Gastrocnemius medialis (tissue), 4 donors: ENCODE measurements at regions not wholly inside any gene's neighbourhood (a gene's known extent, or its start where the extent isn't known, plus 50 kb on each side); places are given as distances from the start of the nearest gene placed in this dataset.

Source experiments
- ATAC-seq, 2 donors: fragments of 150-250 bp; one replicate each; pipeline ENCODE4 v1.9.1; 2016
- DNase-seq, 2 donors: peaks; one replicate each; pipeline ENCODE4 v3.0.0-alpha.2; 2019
- H3K27ac ChIP-seq, 4 donors: fragments of 200-600 bp; sonication (generic); 1 replicate in 1 of 4; 2 replicates in 3 of 4; pipeline ENCODE4 v1.5.1; 2016 to 2018; ENCODE audit warnings: mild to moderate bottlenecking in 2 of 4, moderate library complexity in 1 of 4
- H3K27me3 ChIP-seq, 3 donors: fragments of 200-600 bp; sonication (generic) in 2 of 3; 1 replicate in 1 of 3; 2 replicates in 2 of 3; pipeline versions ENCODE4 v1.5.1 to v1.6.0; 2016 to 2019; ENCODE audit warnings: mild to moderate bottlenecking in 1 of 3, moderate library complexity in 1 of 3
- H3K36me3 ChIP-seq, 2 donors: fragments of 200-600 bp; sonication (generic) in 1 of 2; one replicate each; pipeline ENCODE4 v1.5.1; 2017 to 2018
- H3K4me1 ChIP-seq, 2 donors: fragments of 200-600 bp; sonication (generic) in 1 of 2; one replicate each; pipeline ENCODE4 v1.5.1; 2016 to 2017; ENCODE audit warnings: mild to moderate bottlenecking in 2 of 2
- H3K4me3 ChIP-seq, 4 donors: fragments of 200-600 bp; sonication (generic) in 3 of 4; 1 replicate in 1 of 4; 2 replicates in 3 of 4; pipeline ENCODE4 v1.5.1; 2016 to 2019; ENCODE audit warnings: mild to moderate bottlenecking in 2 of 4
- H3K9me3 ChIP-seq, 3 donors: fragments of 200-600 bp; sonication (generic) in 2 of 3; 1 replicate in 1 of 3; 2 replicates in 2 of 3; pipeline ENCODE4 v1.5.1; 2016 to 2019
- POLR2A ChIP-seq, 2 donors: fragments of 450-650 bp; IDR thresholded peaks; one replicate each; pipeline ENCODE4 v1.6.1; 2017; ENCODE audit warnings: antibody characterized with exemption in 2 of 2, mild to moderate bottlenecking in 2 of 2, moderate library complexity in 2 of 2
- in situ Hi-C, 4 donors: fragments of 200-750 bp; cut with MboI; loops; one replicate each; pipeline versions ENCODE4 v1.15.0 to v1.8.0; 2017; ENCODE audit warnings: low sequenced_read_pairs in 4 of 4
- intact Hi-C: fragments of 100-400 bp; cut with DNase I; formaldehyde crosslinking; loops from one replicate; pipeline ENCODE4 v1.15.1; 2023; ENCODE audit warnings: low total_unique reads
- TF ChIP-seq, protein P1 (sequence below), 5 experiments: fragments of 450-650 bp in 3 of 5; fragments of 200-600 bp in 2 of 5; sonication (generic) in 2 of 5; IDR thresholded peaks in 4 of 5; conservative IDR thresholded peaks in 1 of 5; 1 replicate in 4 of 5; 2 replicates in 1 of 5; pipeline ENCODE4 v1.5.1; 2016 to 2019; ENCODE audit warnings: antibody characterized with exemption in 5 of 5, mild to moderate bottlenecking in 3 of 5, moderate library complexity in 3 of 5

DNA sequence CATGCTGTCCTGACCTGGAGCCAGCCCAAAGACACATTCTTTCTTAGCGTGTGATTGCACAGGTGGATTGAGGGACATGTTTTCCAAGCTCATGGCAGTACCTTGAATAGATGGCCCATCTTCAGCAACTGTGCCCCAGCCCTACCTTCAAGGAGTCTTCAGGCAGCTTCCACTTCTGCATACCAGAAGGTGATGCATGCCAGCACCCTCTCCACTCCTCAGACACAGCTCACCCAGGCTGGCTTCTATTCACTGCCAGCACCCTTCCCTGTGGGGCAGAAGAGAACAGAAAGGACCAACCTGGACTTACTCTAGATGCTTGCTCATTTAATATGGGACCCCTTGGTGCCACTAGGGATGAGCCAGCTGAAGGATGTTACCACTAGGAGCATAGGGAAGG lies 466.4 kb upstream of the ISX start:
- no peaks in the 10 kb centered on the region for H3K4me1 ChIP-seq

DNA sequence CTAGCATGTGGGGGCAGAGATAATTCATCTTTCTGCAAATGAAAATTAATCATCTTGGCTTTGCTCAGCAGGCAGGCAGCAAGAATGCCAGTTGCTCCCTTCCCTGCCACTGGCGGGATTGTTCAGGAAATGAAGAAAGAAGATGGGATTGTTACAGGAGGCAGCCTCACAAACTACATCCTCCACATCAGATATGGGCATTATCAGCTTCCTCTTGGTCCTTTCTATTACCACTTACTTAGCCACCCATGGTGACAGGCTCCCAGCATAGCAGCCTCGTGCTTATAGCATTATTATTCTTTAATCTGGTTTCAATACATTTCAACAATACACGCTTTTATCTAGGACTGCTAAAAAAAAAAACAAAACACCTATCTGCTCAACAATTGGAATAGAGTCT lies 461.6 kb upstream of the ISX start:
- intact Hi-C loops: no loop called here
- no peak overlapping the region for H3K4me3 ChIP-seq
- no peaks in the 10 kb centered on the region for H3K36me3 ChIP-seq
- ATAC-seq (no peak), DNase-seq (no peak)
- in situ Hi-C loops: no loop called here
- H3K9me3 ChIP-seq: no peaks in the 10 kb centered on the region
- TF ChIP-seq, protein P1, sequence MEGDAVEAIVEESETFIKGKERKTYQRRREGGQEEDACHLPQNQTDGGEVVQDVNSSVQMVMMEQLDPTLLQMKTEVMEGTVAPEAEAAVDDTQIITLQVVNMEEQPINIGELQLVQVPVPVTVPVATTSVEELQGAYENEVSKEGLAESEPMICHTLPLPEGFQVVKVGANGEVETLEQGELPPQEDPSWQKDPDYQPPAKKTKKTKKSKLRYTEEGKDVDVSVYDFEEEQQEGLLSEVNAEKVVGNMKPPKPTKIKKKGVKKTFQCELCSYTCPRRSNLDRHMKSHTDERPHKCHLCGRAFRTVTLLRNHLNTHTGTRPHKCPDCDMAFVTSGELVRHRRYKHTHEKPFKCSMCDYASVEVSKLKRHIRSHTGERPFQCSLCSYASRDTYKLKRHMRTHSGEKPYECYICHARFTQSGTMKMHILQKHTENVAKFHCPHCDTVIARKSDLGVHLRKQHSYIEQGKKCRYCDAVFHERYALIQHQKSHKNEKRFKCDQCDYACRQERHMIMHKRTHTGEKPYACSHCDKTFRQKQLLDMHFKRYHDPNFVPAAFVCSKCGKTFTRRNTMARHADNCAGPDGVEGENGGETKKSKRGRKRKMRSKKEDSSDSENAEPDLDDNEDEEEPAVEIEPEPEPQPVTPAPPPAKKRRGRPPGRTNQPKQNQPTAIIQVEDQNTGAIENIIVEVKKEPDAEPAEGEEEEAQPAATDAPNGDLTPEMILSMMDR (IDR thresholded peaks at IDR 0.05 in 4 of 5, conservative IDR thresholded peaks at IDR 0.05 in 1 of 5): no peak
- no peak for TF ChIP-seq POLR2A (IDR thresholded peaks at IDR 0.05)
- H3K27me3 ChIP-seq: no peaks in the 10 kb centered on the region
- no peak overlapping the region for H3K27ac ChIP-seq
- H3K4me1 ChIP-seq: no peaks in the 10 kb centered on the region

More for the DNA sequence above, 466.4 kb upstream of the ISX start:
- Histone ChIP-seq H3K9me3 (no peaks in the 10 kb centered on the region), H3K36me3 (no peaks in the 10 kb centered on the region), H3K27me3 (no peaks in the 10 kb centered on the region), H3K4me3 (no peak overlapping the region), H3K27ac (no peak overlapping the region)
- DNase-seq: no peak
- TF ChIP-seq POLR2A (IDR thresholded peaks at IDR 0.05): no peak
- TF ChIP-seq, protein P1 (IDR thresholded peaks at IDR 0.05 in 4 of 5, conservative IDR thresholded peaks at IDR 0.05 in 1 of 5): no peak
- intact Hi-C loops: no loop called here
- in situ Hi-C loops: no loop called here
- no peak for ATAC-seq

DNA sequence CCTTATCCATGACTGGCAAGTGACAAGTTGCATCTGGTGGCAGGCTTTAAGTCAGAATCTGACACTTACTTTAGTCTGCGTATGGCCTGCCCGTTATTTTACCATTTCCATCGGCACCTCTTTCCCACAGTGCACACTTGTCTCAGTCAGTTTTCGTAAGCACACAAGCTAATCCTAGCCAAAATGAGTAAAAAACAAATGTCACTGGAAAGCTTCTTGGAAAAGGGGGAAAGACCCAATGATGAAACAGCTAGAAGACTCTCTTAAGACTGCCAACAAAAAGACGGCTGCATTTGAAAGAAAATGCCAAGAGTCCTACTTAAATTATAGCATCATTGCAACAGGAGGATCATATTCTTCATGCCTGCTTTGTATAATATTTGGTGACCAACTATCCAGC lies 457.9 kb upstream of the ISX start:
- H3K4me3 ChIP-seq: no peak overlapping the region
- H3K27ac ChIP-seq: no peak overlapping the region
- DNase-seq (no peak), ATAC-seq (no peak)
- no peak for TF ChIP-seq POLR2A (IDR thresholded peaks at IDR 0.05)
- H3K9me3 ChIP-seq: no peaks in the 10 kb centered on the region
- in situ Hi-C loops (no loop called here), intact Hi-C loops (no loop called here)
- no peaks in the 10 kb centered on the region for H3K27me3 ChIP-seq
- no peaks in the 10 kb centered on the region for H3K36me3 ChIP-seq
- no peaks in the 10 kb centered on the region for H3K4me1 ChIP-seq

DNA sequence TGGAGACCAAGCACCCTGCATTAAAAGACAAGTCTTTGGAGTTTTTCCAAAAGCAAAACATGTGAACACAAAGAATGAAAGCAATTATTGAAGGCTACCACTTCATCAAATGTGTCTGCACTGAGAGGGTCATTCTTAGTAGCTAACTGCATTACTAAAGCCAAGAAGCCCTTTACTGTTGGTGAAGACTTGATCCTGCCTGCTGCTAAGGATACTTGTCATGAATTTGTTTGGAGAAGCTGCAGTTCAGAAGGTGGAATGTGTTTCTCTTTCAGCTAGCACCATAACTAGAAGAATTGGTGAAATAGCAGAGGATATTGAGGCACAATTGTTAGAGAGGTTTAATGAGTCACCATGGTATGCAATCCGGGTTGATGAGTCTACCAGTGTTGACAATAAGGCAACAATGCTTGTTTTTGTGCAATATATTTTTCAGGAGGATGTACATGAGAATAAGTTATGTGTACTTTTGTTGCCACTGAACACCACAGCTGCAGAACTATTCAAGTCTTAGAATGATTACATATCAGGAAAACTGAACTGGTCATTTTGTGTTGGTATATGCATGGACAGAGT lies 457.3 kb upstream of the ISX start:
- TF ChIP-seq POLR2A (IDR thresholded peaks at IDR 0.05): no peak
- TF ChIP-seq, protein P1 (IDR thresholded peaks at IDR 0.05 in 4 of 5, conservative IDR thresholded peaks at IDR 0.05 in 1 of 5): no peak
- no peaks in the 10 kb centered on the region for H3K9me3 ChIP-seq
- in situ Hi-C loops: no loop called here

DNA sequence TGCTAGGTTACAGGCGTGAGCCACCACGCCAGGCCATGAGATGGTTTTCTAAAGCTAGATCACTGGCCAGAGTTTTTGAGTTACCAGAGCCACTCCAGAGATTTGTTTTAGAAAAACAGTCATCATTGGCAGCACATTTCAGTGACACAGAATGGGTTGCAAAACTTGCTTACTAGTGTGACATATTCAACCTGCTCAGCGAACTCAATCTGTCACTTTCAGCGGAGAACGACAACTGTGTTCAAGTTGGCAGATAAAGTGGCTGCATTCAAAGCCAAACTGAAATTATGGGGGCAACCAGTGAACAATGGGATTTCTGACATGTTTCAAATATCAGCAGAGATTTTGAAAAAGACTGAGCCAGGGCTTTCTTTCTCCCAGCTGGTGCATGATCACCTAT lies 456.3 kb upstream of the ISX start:
- in situ Hi-C loops: no loop called here
- TF ChIP-seq, protein P1 (IDR thresholded peaks at IDR 0.05 in 4 of 5, conservative IDR thresholded peaks at IDR 0.05 in 1 of 5): no peak
- H3K4me3 ChIP-seq: no peak overlapping the region
- no peaks in the 10 kb centered on the region for H3K27me3 ChIP-seq
- DNase-seq (no peak), ATAC-seq (no peak)
- H3K9me3 ChIP-seq: no peaks in the 10 kb centered on the region
- H3K36me3 ChIP-seq: no peaks in the 10 kb centered on the region
- no peak overlapping the region for H3K27ac ChIP-seq
- intact Hi-C loops: no loop called here
- H3K4me1 ChIP-seq: no peaks in the 10 kb centered on the region

More for the DNA sequence above, 457.3 kb upstream of the ISX start:
- Histone ChIP-seq H3K27me3 (no peaks in the 10 kb centered on the region), H3K4me3 (no peak overlapping the region), H3K27ac (no peak overlapping the region), H3K36me3 (no peaks in the 10 kb centered on the region), H3K4me1 (no peaks in the 10 kb centered on the region)
- intact Hi-C loops: no loop called here
- ATAC-seq: no peak
- DNase-seq: no peak
